A549 (cell line): ENCODE measurements at regions not wholly inside any gene's neighbourhood (a gene's known extent, or its start where the extent isn't known, plus 50 kb on each side); places are given as distances from the start of the nearest gene placed in this dataset.

Experiments used
- CBX2 ChIP-seq: fragments of 200-600 bp; sonication (generic); IDR thresholded peaks from 2 replicates; pipeline ENCODE4 v1.6.1; 2016; ENCODE audit warnings: low read depth, mild to moderate bottlenecking, borderline replicate concordance
- EHMT2 ChIP-seq: fragments of 200-600 bp; sonication (generic); IDR thresholded peaks from 2 replicates; pipeline ENCODE4 v1.6.1; 2016; ENCODE audit warnings: antibody characterized with exemption, low read depth, mild to moderate bottlenecking, moderate library complexity
- EP300 ChIP-seq, 2 experiments: fragments of >200 bp; sonication (Bioruptor Twin); formaldehyde crosslinking; IDR thresholded peaks; 2 replicates in 1 of 2; 3 replicates in 1 of 2; pipeline ENCODE4 v1.6.1; 2016 to 2017
- HDAC2 ChIP-seq: fragments of 200-600 bp; sonication (generic); IDR thresholded peaks from 2 replicates; pipeline ENCODE4 v1.6.1; 2016
- JUN ChIP-seq, 2 experiments: fragments of >200 bp; sonication (Bioruptor Twin); formaldehyde crosslinking; IDR thresholded peaks; 2 replicates in 1 of 2; 3 replicates in 1 of 2; pipeline ENCODE4 v1.6.1; 2016 to 2017
- MAFK ChIP-seq: fragments of 450-650 bp; IDR thresholded peaks from 2 replicates; pipeline ENCODE4 v1.6.1; 2014; ENCODE audit not compliant: partially characterized antibody
- MAZ ChIP-seq: fragments of 150-350 bp; IDR thresholded peaks from 2 replicates; pipeline ENCODE4 v1.6.1; 2014; ENCODE audit warnings: antibody characterized with exemption, low read depth, low read length, borderline replicate concordance
- POLR2A ChIP-seq: IDR thresholded peaks from 2 replicates; pipeline ENCODE4 v1.6.1; 2012; ENCODE audit warnings: mild to moderate bottlenecking, low read length
- RAD21 ChIP-seq, 2 experiments: fragments of >200 bp in 1 of 2; sonication (Bioruptor Twin) in 1 of 2; formaldehyde crosslinking in 1 of 2; IDR thresholded peaks in 1 of 2; conservative IDR thresholded peaks in 1 of 2; 2 replicates in 1 of 2; 3 replicates in 1 of 2; pipeline ENCODE4 v1.6.1; 2012 to 2018; ENCODE audit warnings: inconsistent platforms in 1 of 2
- TF ChIP-seq, protein P1 (sequence below): fragments of 150-350 bp; IDR thresholded peaks from 2 replicates; pipeline ENCODE4 v1.6.1; 2014; ENCODE audit warnings: low read depth, mild to moderate bottlenecking, low read length
- TF ChIP-seq, protein P2 (sequence below): fragments of 200-600 bp; sonication (generic); IDR thresholded peaks from 2 replicates; pipeline ENCODE4 v1.6.1; 2016; ENCODE audit warnings: antibody characterized with exemption, mild to moderate bottlenecking, moderate library complexity
- TF ChIP-seq, protein P3 (sequence below): fragments of >200 bp; sonication (Bioruptor Twin); formaldehyde crosslinking; IDR thresholded peaks from 3 replicates; pipeline ENCODE4 v1.5.1; 2016
- TF ChIP-seq, protein P4 (sequence below): IDR thresholded peaks from 2 replicates; pipeline ENCODE4 v1.6.1; 2012

DNA sequence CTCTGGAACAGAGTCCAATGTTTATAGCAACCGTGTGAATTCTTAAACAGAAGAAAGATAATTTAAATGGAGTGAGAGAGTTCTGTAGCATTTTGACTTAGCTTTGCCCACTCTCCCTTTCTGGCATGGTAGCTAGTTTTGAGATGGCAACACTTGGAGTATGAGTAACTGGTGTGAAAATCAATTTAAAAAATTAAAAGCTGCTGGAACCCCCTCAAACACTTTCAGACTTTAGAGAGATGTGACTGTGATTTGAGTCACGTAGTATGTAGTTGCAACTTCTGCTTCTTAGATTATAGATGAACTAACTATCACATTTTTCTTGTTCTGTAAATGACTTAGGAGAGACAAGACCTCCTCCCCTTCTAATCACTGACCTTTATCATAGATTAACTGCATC is 2309.5 kb upstream of the C9orf72 start:
- TF ChIP-seq CBX2 (no peak), EHMT2 (no peak), RAD21 (conservative IDR thresholded peaks at IDR 0.05 in 1 of 2, IDR thresholded peaks at IDR 0.05 in 1 of 2) (no peak), POLR2A (no peak), HDAC2 (no peak), EP300 (IDR thresholded peaks at IDR 0.05) (no peak), MAZ (no peak), MAFK (no peak), JUN (IDR thresholded peaks at IDR 0.05) (no peak)
- TF ChIP-seq, protein P1, sequence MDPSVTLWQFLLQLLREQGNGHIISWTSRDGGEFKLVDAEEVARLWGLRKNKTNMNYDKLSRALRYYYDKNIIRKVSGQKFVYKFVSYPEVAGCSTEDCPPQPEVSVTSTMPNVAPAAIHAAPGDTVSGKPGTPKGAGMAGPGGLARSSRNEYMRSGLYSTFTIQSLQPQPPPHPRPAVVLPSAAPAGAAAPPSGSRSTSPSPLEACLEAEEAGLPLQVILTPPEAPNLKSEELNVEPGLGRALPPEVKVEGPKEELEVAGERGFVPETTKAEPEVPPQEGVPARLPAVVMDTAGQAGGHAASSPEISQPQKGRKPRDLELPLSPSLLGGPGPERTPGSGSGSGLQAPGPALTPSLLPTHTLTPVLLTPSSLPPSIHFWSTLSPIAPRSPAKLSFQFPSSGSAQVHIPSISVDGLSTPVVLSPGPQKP: no peak
- TF ChIP-seq, protein P2, sequence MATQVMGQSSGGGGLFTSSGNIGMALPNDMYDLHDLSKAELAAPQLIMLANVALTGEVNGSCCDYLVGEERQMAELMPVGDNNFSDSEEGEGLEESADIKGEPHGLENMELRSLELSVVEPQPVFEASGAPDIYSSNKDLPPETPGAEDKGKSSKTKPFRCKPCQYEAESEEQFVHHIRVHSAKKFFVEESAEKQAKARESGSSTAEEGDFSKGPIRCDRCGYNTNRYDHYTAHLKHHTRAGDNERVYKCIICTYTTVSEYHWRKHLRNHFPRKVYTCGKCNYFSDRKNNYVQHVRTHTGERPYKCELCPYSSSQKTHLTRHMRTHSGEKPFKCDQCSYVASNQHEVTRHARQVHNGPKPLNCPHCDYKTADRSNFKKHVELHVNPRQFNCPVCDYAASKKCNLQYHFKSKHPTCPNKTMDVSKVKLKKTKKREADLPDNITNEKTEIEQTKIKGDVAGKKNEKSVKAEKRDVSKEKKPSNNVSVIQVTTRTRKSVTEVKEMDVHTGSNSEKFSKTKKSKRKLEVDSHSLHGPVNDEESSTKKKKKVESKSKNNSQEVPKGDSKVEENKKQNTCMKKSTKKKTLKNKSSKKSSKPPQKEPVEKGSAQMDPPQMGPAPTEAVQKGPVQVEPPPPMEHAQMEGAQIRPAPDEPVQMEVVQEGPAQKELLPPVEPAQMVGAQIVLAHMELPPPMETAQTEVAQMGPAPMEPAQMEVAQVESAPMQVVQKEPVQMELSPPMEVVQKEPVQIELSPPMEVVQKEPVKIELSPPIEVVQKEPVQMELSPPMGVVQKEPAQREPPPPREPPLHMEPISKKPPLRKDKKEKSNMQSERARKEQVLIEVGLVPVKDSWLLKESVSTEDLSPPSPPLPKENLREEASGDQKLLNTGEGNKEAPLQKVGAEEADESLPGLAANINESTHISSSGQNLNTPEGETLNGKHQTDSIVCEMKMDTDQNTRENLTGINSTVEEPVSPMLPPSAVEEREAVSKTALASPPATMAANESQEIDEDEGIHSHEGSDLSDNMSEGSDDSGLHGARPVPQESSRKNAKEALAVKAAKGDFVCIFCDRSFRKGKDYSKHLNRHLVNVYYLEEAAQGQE: no peak
- TF ChIP-seq, protein P3, sequence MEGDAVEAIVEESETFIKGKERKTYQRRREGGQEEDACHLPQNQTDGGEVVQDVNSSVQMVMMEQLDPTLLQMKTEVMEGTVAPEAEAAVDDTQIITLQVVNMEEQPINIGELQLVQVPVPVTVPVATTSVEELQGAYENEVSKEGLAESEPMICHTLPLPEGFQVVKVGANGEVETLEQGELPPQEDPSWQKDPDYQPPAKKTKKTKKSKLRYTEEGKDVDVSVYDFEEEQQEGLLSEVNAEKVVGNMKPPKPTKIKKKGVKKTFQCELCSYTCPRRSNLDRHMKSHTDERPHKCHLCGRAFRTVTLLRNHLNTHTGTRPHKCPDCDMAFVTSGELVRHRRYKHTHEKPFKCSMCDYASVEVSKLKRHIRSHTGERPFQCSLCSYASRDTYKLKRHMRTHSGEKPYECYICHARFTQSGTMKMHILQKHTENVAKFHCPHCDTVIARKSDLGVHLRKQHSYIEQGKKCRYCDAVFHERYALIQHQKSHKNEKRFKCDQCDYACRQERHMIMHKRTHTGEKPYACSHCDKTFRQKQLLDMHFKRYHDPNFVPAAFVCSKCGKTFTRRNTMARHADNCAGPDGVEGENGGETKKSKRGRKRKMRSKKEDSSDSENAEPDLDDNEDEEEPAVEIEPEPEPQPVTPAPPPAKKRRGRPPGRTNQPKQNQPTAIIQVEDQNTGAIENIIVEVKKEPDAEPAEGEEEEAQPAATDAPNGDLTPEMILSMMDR: no peak
- TF ChIP-seq, protein P4, sequence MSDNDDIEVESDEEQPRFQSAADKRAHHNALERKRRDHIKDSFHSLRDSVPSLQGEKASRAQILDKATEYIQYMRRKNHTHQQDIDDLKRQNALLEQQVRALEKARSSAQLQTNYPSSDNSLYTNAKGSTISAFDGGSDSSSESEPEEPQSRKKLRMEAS: no peak
